AG04450 (cell line): ENCODE measurements at regions not wholly inside any gene's neighbourhood (a gene's known extent, or its start where the extent isn't known, plus 50 kb on each side); places are given as distances from the start of the nearest gene placed in this dataset.
A peak's percentile ranks its signal among the peaks of the same experiment; 100 is the strongest.

ENCODE experiments used
- CTCF ChIA-PET: fragments of 300-600, 350-600 bp; formaldehyde crosslinking; extraction: SDS; loops from one replicate; lab custom pipeline; 2022; ENCODE audit warnings: antibody characterized with exemption, inconsistent platforms; lab: Charles Lee
- POLR2A ChIA-PET: fragments of 350-600 bp; formaldehyde crosslinking; extraction: SDS; loops from one replicate; lab custom pipeline; 2021; ENCODE audit warnings: antibody characterized with exemption, inconsistent platforms; lab: Yijun Ruan, JAX
- DNase-seq: peaks from one replicate; pipeline ENCODE4 v3.0.0-alpha.2; 2011; ENCODE audit warnings: low read depth, low spot score
- H3K27ac ChIP-seq: one replicate; pipeline ENCODE4 v1.5.1; 2012; ENCODE audit warnings: low read depth, low read length, control low read depth
- H3K27me3 ChIP-seq: one replicate; pipeline ENCODE4 v1.6.0; 2012; ENCODE audit warnings: low read length; ENCODE audit not compliant: control insufficient read depth, insufficient read depth
- H3K4me3 ChIP-seq: 2 replicates; pipeline ENCODE4 v1.5.1; 2011; ENCODE audit warnings: mild to moderate bottlenecking, low read depth, low read length, control low read depth
- H3K9me3 ChIP-seq: 2 replicates; pipeline ENCODE4 v1.5.1; 2012; ENCODE audit warnings: low read length; ENCODE audit not compliant: control insufficient read depth, insufficient read depth
- CTCF ChIP-seq: IDR thresholded peaks from 2 replicates; pipeline ENCODE4 v1.5.1; 2011; ENCODE audit warnings: low read depth, low read length, control low read depth, inconsistent platforms

DNA sequence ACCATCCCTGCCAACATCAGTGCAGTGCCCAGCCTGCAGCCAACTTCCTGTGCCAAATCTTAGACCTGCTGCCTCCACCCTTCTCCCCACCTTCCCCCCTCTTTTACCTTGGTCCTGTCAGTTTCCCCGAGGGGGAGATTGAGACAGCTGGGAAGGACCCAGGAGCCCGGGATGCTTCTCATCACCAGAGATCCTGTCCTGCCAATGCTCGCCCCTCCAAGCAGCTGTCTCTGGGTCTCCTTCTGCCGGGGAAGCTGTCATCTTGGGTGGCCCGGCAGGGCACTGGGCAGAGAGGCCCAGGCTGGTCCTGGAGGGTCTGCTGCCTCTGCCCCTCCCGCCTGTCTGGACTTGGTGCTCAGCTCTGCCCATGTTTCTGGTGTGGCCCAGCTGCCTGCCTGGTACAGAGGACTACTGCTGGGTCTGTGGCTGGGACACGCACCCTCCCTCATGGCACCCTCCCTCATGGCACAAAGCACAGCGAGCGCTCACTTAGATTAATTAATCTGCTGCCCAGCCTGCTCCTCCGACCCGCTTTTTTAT lies 60.4 kb upstream of the THY1 start:
- no peak for DNase-seq
- Histone ChIP-seq H3K4me3 (no peak overlapping the region), H3K27ac (no peak overlapping the region), H3K9me3 (no peaks in the 10 kb centered on the region; the same call in 1 of the 2 replicates), H3K27me3 (peaks cover 37% of the 10 kb centered on the region)
- CTCF ChIA-PET: interaction anchor here (0.8 to 2.6 kb wide), 2 partner anchors 625 to 685 kb away, joined by 3 to 12 read pairs; no protein-coding TSS in a partner anchor
- POLR2A ChIA-PET: no interaction called here
- no peak for TF ChIP-seq CTCF

DNA sequence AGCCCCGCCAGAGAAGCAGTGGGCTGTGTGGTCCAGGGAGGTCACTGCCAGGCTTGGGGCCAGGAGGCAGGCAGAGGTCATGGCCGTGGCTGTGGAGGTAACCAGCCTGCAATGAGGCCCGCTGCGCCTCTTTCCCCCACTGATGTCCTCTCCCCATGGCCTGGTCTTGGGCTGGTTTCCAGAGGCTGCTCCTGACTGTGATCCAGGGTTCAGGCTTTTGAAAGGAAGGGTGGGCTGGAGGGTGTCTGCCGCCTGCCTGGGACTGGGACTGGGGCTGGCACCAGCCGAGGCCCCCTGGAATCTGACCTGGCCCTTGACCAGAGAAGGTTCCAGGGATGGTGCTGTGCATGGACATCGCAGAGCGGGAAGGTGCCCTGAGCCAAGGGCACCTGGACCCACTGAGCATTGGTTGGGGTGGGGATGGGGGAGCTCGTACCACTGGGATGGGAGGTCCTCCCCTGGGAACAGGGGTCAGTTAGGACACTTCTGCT lies 59.6 kb upstream of the THY1 start:
- no peaks in the 10 kb centered on the region; the same call in 1 of the 2 replicates for H3K9me3 ChIP-seq
- no peak overlapping the region for H3K4me3 ChIP-seq
- H3K27me3 ChIP-seq: peaks cover 35% of the 10 kb centered on the region
- no peak for TF ChIP-seq CTCF
- CTCF ChIA-PET: interaction anchor here (2.6 kb wide), 1 partner anchor 626 kb away, joined by 12 read pairs; no protein-coding TSS in a partner anchor
- no peak for DNase-seq
- POLR2A ChIA-PET: no interaction called here
- no peak overlapping the region for H3K27ac ChIP-seq

DNA sequence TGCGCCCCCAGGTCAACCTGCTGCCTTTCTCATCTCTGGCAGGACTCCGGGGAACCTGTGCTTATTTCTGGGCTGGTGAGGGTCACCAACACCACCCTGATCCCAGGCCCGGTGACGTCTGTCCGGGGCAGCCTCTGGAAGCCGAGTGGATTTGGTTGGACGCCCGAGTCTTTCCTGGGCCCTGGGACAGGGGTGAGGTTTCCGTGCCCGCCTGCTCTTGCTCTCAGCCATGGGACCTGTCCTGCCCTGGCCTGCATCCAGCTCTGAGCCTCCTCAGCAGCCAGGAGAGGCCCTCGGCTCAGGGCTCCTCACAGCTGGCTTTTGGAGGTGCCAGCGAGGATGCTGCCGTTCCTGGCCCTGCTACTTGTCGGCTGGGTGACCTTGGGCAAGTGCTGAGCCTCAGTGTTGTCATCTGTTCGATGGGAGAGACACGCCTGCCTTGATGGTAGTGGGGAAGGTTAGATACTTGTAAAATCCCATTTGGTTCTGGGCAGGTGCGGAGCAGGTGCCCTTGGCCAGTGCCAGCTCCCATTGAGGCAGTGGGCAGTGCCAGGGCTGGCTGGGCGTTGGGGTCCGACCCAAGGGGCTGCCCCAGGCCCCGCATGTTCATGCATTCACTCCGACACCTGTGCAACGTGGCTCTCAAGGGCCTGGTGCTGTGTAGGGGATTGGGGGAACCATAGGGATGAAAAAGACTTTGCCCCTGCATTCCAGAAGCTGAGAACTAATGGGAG lies 58.9 kb upstream of the THY1 start:
- no peaks in the 10 kb centered on the region; the same call in 1 of the 2 replicates for H3K9me3 ChIP-seq
- POLR2A ChIA-PET: no interaction called here
- H3K27ac ChIP-seq: no peak overlapping the region
- peaks cover 35% of the 10 kb centered on the region for H3K27me3 ChIP-seq
- H3K4me3 ChIP-seq: no peak overlapping the region
- CTCF ChIA-PET: interaction anchor here (0.7 to 2.6 kb wide), 3 partner anchors 124 to 626 kb away, joined by 4 to 12 read pairs (median 5); no protein-coding TSS in a partner anchor
- TF ChIP-seq CTCF: no peak
- DNase-seq: no peak

DNA sequence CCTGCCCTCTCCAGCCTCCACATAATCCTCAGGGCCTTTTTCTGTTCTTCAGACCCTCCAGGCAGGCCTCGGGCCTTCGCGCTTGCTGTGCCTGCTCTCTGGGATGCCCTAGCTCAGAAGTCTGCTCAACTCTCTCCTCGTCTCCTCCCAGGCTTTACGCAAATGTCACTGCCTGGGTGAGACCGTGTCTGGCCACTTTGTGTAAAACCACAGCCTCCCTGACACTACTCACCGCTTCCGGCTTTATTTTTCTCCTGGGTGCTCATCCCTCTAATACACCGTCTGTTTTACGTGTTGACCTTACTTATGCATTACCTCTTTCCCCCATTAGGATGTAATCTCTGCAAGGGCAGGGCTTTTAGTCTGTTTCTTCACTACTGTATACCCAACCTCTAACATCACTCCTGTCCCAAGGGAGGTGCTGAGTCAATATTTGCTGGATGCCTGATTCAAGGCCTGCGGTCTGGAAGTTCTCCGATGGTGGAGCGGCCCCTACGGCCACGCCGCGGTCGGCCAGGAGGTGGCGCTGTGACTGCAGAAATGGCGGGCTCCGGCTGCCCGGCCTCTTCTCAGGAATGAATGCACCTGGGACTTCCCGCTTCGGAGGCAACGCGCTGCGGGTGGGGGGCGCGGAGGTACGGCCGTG lies 58.2 kb upstream of the THY1 start:
- H3K4me3 ChIP-seq: no peak overlapping the region

More for the DNA sequence above, 58.2 kb upstream of the THY1 start:
- no peaks in the 10 kb centered on the region; the same call in 1 of the 2 replicates for H3K9me3 ChIP-seq
- peaks cover 37% of the 10 kb centered on the region for H3K27me3 ChIP-seq
- H3K27ac ChIP-seq: no peak overlapping the region
- peak; percentile 96 for TF ChIP-seq CTCF
- CTCF ChIA-PET: interaction anchor here (0.7 to 2.6 kb wide), 17 partner anchors 11 to 631 kb away, joined by 3 to 18 read pairs (median 4); partner anchors contain the start of gene NECTIN1
- peak; percentile 65 for DNase-seq
- POLR2A ChIA-PET: no interaction called here
